Caco-2 (cell line): ENCODE measurements at regions not wholly inside any gene's neighbourhood (a gene's known extent, or its start where the extent isn't known, plus 50 kb on each side); places are given as distances from the start of the nearest gene placed in this dataset.

Source experiments
- BruUV-seq: library from RNA; stranded (reverse); fragments of 400-500 nt; replicated peaks from 2 replicates; lab custom pipeline; 2021; lab: Mats Ljungman, UMichigan
- CTCF ChIA-PET: fragments of 300-600 bp; sonication (Branson Sonifier 250); formaldehyde crosslinking; loops from one replicate; lab custom pipeline; 2022; ENCODE audit warnings: antibody characterized with exemption; lab: Charles Lee
- POLR2A ChIA-PET: fragments of 300-600 bp; sonication (Branson Sonifier 250); formaldehyde crosslinking; loops from one replicate; lab custom pipeline; 2022; ENCODE audit warnings: antibody characterized with exemption; lab: Charles Lee
- DNase-seq, 2 experiments: peaks; one replicate each; pipeline versions ENCODE4 v3.0.0 to v3.0.0-alpha.2; 2020 to 2022
- H3K27me3 ChIP-seq: replicated peaks from 2 replicates; pipeline ENCODE4 v1.6.0; 2011; ENCODE audit warnings: low read length; ENCODE audit not compliant: control insufficient read depth, insufficient read depth
- H3K36me3 ChIP-seq: 2 replicates; pipeline ENCODE4 v1.5.1; 2011; ENCODE audit warnings: low read length; ENCODE audit not compliant: control insufficient read depth, insufficient read depth
- H3K4me1 ChIP-seq: fragments of 250-450 bp; sonication (Bioruptor Pico); 2 replicates; pipeline ENCODE4 v1.5.1; 2020; ENCODE audit warnings: mild to moderate bottlenecking
- H3K4me3 ChIP-seq: 2 replicates; pipeline ENCODE4 v1.5.1; 2011; ENCODE audit warnings: low read depth, mild to moderate bottlenecking, control low read depth, low read length
- H3K9me3 ChIP-seq: fragments of 250-450 bp; sonication (Bioruptor Pico); 2 replicates; pipeline ENCODE4 v1.5.1; 2020; ENCODE audit warnings: mild to moderate bottlenecking, moderate library complexity
- H3K27ac Mint-ChIP-seq: one replicate; pipeline ENCODE4 v1.8.0; 2022; ENCODE audit warnings: mixed read lengths; ENCODE audit not compliant: unreplicated experiment
- H3K27me3 Mint-ChIP-seq: one replicate; pipeline ENCODE4 v1.8.0; 2022; ENCODE audit warnings: mixed read lengths; ENCODE audit not compliant: insufficient read depth, unreplicated experiment
- H3K36me3 Mint-ChIP-seq: one replicate; pipeline ENCODE4 v1.8.0; 2022; ENCODE audit warnings: mild to moderate bottlenecking, mixed read lengths; ENCODE audit not compliant: insufficient read depth, unreplicated experiment
- H3K4me1 Mint-ChIP-seq: one replicate; pipeline ENCODE4 v1.8.0; 2022; ENCODE audit warnings: low read depth, mixed read lengths; ENCODE audit not compliant: unreplicated experiment
- H3K4me3 Mint-ChIP-seq: one replicate; pipeline ENCODE4 v1.8.0; 2022; ENCODE audit warnings: mild to moderate bottlenecking, moderate library complexity, mixed read lengths; ENCODE audit not compliant: unreplicated experiment
- H3K9me3 Mint-ChIP-seq: one replicate; pipeline ENCODE4 v1.8.0; 2022; ENCODE audit warnings: mixed read lengths; ENCODE audit not compliant: unreplicated experiment
- CTCF ChIP-seq, 2 experiments: fragments of 200-600 bp in 1 of 2; IDR thresholded peaks; 1 replicate in 1 of 2; 2 replicates in 1 of 2; pipeline versions ENCODE4 v1.5.1 to v1.8.0; 2011 to 2022; ENCODE audit warnings: antibody characterized with exemption in 1 of 2, control low read depth in 1 of 2, inconsistent platforms in 1 of 2, low read depth in 1 of 2, low read length in 1 of 2, mild to moderate bottlenecking in 1 of 2, moderate library complexity in 1 of 2; ENCODE audit not compliant: insufficient read depth in 1 of 2, severe bottlenecking in 1 of 2, unreplicated experiment in 1 of 2
- intact Hi-C: fragments of 100-400 bp; cut with micrococcal nuclease; formaldehyde crosslinking; loops from one replicate; pipeline ENCODE4 v1.10.0; 2022; ENCODE audit not compliant: unreplicated experiment

- Mint-ChIP-seq H3K27me3 (no peaks in the 10 kb centered on the region), H3K4me3 (no peak overlapping the region), H3K4me1 (no peaks in the 10 kb centered on the region), H3K9me3 (peaks cover 3% of the 10 kb centered on the region), H3K27ac (no peak overlapping the region), H3K36me3 (no peaks in the 10 kb centered on the region)
- CTCF ChIA-PET, result no interaction called here
- no peaks in the 10 kb centered on the region for H3K4me1 ChIP-seq
- H3K9me3 ChIP-seq, result peaks cover 3% of the 10 kb centered on the region; the same call in 1 of the 2 replicates
- TF ChIP-seq CTCF (IDR thresholded peaks at IDR 0.05; ENCODE audit: insufficient read depth in 1 of 2, low read depth in 1 of 2, low read length in 1 of 2, severe bottlenecking in 1 of 2, unreplicated experiment in 1 of 2), result no peak
- POLR2A ChIA-PET, result no interaction called here
- no TSS peak for BruUV-seq
- no peak for DNase-seq
- H3K27me3 ChIP-seq, result no peaks in the 10 kb centered on the region
- intact Hi-C loops, result no loop called here
- no peaks in the 10 kb centered on the region for H3K36me3 ChIP-seq
- H3K4me3 ChIP-seq, result no peak overlapping the region
Measured at GRCh38 chr13:62057286-62057685, 641.6 kb upstream of the PCDH20 start.

GRCh38 chr13:62049992-62050391, 634.3 kb upstream of the PCDH20 start:
- no peaks in the 10 kb centered on the region for H3K36me3 ChIP-seq
- Mint-ChIP-seq H3K27me3 (no peaks in the 10 kb centered on the region), H3K27ac (no peak overlapping the region), H3K4me1 (no peaks in the 10 kb centered on the region), H3K4me3 (no peak overlapping the region), H3K36me3 (no peaks in the 10 kb centered on the region), H3K9me3 (peaks cover 16% of the 10 kb centered on the region)
- CTCF ChIA-PET, result no interaction called here
- no peak for TF ChIP-seq CTCF (IDR thresholded peaks at IDR 0.05; ENCODE audit: insufficient read depth in 1 of 2, low read depth in 1 of 2, low read length in 1 of 2, severe bottlenecking in 1 of 2, unreplicated experiment in 1 of 2)
- intact Hi-C loops, result no loop called here
- BruUV-seq, result no TSS peak
- DNase-seq, result no peak
- no peaks in the 10 kb centered on the region for H3K27me3 ChIP-seq
- POLR2A ChIA-PET, result no interaction called here
- H3K4me3 ChIP-seq, result no peak overlapping the region
- H3K4me1 ChIP-seq, result no peaks in the 10 kb centered on the region
- H3K9me3 ChIP-seq, result no peaks in the 10 kb centered on the region; the same call in 1 of the 2 replicates

- POLR2A ChIA-PET, result no interaction called here
- no peak for TF ChIP-seq CTCF (IDR thresholded peaks at IDR 0.05; ENCODE audit: insufficient read depth in 1 of 2, low read depth in 1 of 2, low read length in 1 of 2, severe bottlenecking in 1 of 2, unreplicated experiment in 1 of 2)
- H3K36me3 ChIP-seq, result no peaks in the 10 kb centered on the region
- H3K27me3 Mint-ChIP-seq, result no peaks in the 10 kb centered on the region
- no peaks in the 10 kb centered on the region; the same call in 1 of the 2 replicates for H3K9me3 ChIP-seq
- CTCF ChIA-PET, result no interaction called here
- H3K27me3 ChIP-seq, result no peaks in the 10 kb centered on the region
- H3K4me3 ChIP-seq, result no peak overlapping the region
- no TSS peak for BruUV-seq
- no peak overlapping the region for H3K27ac Mint-ChIP-seq
- no peaks in the 10 kb centered on the region for H3K36me3 Mint-ChIP-seq
- peaks cover 10% of the 10 kb centered on the region for H3K9me3 Mint-ChIP-seq
- no peaks in the 10 kb centered on the region for H3K4me1 Mint-ChIP-seq
- H3K4me1 ChIP-seq, result no peaks in the 10 kb centered on the region
- no peak overlapping the region for H3K4me3 Mint-ChIP-seq
- intact Hi-C loops, result no loop called here
- peak in 1 of 2 experiments; percentile 28 for DNase-seq
Measured at GRCh38 chr13:62046512-62046911, 630.9 kb upstream of the PCDH20 start.
